ENCODE measurements at regions not wholly inside any gene's neighbourhood (a gene's known extent, or its start where the extent isn't known, plus 50 kb on each side); places are given as distances from the start of the nearest gene placed in this dataset.

GRCh38 chr2:211176514-211177141, 620.2 kb downstream of the CPS1 start:
- Mint-ChIP-seq H3K4me1 (ENCODE audit: unreplicated experiment) (peaks cover 1% of the 10 kb centered on the region), H3K4me3 (ENCODE audit: unreplicated experiment) (no peak overlapping the region), H3K36me3 (ENCODE audit: unreplicated experiment) (no peaks in the 10 kb centered on the region), H3K9me3 (ENCODE audit: unreplicated experiment) (no peaks in the 10 kb centered on the region), H3K27me3 (ENCODE audit: unreplicated experiment) (peaks cover 22% of the 10 kb centered on the region), H3K27ac (ENCODE audit: unreplicated experiment) (no peak overlapping the region)
- DNase-seq (ENCODE audit: extremely low spot score, unreplicated experiment): no peak
- no peak for TF ChIP-seq CTCF (IDR thresholded peaks at IDR 0.05)

- Mint-ChIP-seq H3K36me3 (ENCODE audit: unreplicated experiment) (no peaks in the 10 kb centered on the region), H3K4me3 (ENCODE audit: unreplicated experiment) (no peak overlapping the region), H3K9me3 (ENCODE audit: unreplicated experiment) (no peaks in the 10 kb centered on the region), H3K27me3 (ENCODE audit: unreplicated experiment) (peaks cover 22% of the 10 kb centered on the region), H3K4me1 (ENCODE audit: unreplicated experiment) (peaks cover 8% of the 10 kb centered on the region), H3K27ac (ENCODE audit: unreplicated experiment) (no peak overlapping the region)
- TF ChIP-seq CTCF (IDR thresholded peaks at IDR 0.05): no peak
- no peak for DNase-seq (ENCODE audit: extremely low spot score, unreplicated experiment)
These were observed 625.2 kb downstream of the CPS1 start for GRCh38 chr2:211181626-211182025.

GRCh38 chr2:211187602-211188001, 631.2 kb downstream of the CPS1 start:
- no peaks in the 10 kb centered on the region for H3K4me1 Mint-ChIP-seq (ENCODE audit: unreplicated experiment)
- no peaks in the 10 kb centered on the region for H3K36me3 Mint-ChIP-seq (ENCODE audit: unreplicated experiment)
- no peak for DNase-seq (ENCODE audit: extremely low spot score, unreplicated experiment)
- H3K27ac Mint-ChIP-seq (ENCODE audit: unreplicated experiment): no peak overlapping the region
- peaks cover 14% of the 10 kb centered on the region for H3K27me3 Mint-ChIP-seq (ENCODE audit: unreplicated experiment)
- TF ChIP-seq CTCF (IDR thresholded peaks at IDR 0.05): no peak
- no peak overlapping the region for H3K4me3 Mint-ChIP-seq (ENCODE audit: unreplicated experiment)
- no peaks in the 10 kb centered on the region for H3K9me3 Mint-ChIP-seq (ENCODE audit: unreplicated experiment)

GRCh38 chr2:211203986-211204385, 647.6 kb downstream of the CPS1 start:
- no peak overlapping the region for H3K4me3 Mint-ChIP-seq (ENCODE audit: unreplicated experiment)
- H3K27me3 Mint-ChIP-seq (ENCODE audit: unreplicated experiment): peaks cover 2% of the 10 kb centered on the region
- TF ChIP-seq CTCF (IDR thresholded peaks at IDR 0.05): no peak
- H3K36me3 Mint-ChIP-seq (ENCODE audit: unreplicated experiment): no peaks in the 10 kb centered on the region
- no peak overlapping the region for H3K27ac Mint-ChIP-seq (ENCODE audit: unreplicated experiment)
- DNase-seq (ENCODE audit: extremely low spot score, unreplicated experiment): no peak
- H3K9me3 Mint-ChIP-seq (ENCODE audit: unreplicated experiment): no peaks in the 10 kb centered on the region
- H3K4me1 Mint-ChIP-seq (ENCODE audit: unreplicated experiment): no peaks in the 10 kb centered on the region

GRCh38 chr2:211204456-211204855, 648.1 kb downstream of the CPS1 start:
- Mint-ChIP-seq H3K36me3 (ENCODE audit: unreplicated experiment) (no peaks in the 10 kb centered on the region), H3K27me3 (ENCODE audit: unreplicated experiment) (peaks cover 2% of the 10 kb centered on the region), H3K27ac (ENCODE audit: unreplicated experiment) (no peak overlapping the region), H3K9me3 (ENCODE audit: unreplicated experiment) (no peaks in the 10 kb centered on the region), H3K4me1 (ENCODE audit: unreplicated experiment) (no peaks in the 10 kb centered on the region), H3K4me3 (ENCODE audit: unreplicated experiment) (no peak overlapping the region)
- TF ChIP-seq CTCF (IDR thresholded peaks at IDR 0.05): no peak
- no peak for DNase-seq (ENCODE audit: extremely low spot score, unreplicated experiment)

Data from osteocyte (in vitro differentiated cells).